Ascending aorta (tissue), 2 donors: ENCODE measurements at regions not wholly inside any gene's neighbourhood (a gene's known extent, or its start where the extent isn't known, plus 50 kb on each side); places are given as distances from the start of the nearest gene placed in this dataset.

Experiments used
- DNase-seq, 2 donors: peaks; one replicate each; pipeline ENCODE4 v3.0.0-alpha.2; 2019; ENCODE audit warnings: low spot score in 2 of 2
- H3K27ac ChIP-seq, 2 donors: fragments of 200-600 bp; sonication (generic); one replicate each; pipeline ENCODE4 v1.5.1; 2016 to 2017; ENCODE audit warnings: mild to moderate bottlenecking in 1 of 2
- H3K27me3 ChIP-seq: fragments of 200-600 bp; sonication (generic); one replicate; pipeline ENCODE4 v1.5.1; 2017
- H3K36me3 ChIP-seq, 2 donors: fragments of 200-600 bp; sonication (generic); one replicate each; pipeline ENCODE4 v1.5.1; 2016
- H3K4me1 ChIP-seq, 2 donors: fragments of 200-600 bp; sonication (generic); one replicate each; pipeline ENCODE4 v1.5.1; 2016 to 2017; ENCODE audit warnings: mild to moderate bottlenecking in 1 of 2
- H3K4me3 ChIP-seq, 2 donors: fragments of 200-600 bp; sonication (generic); one replicate each; pipeline ENCODE4 v1.5.1; 2016 to 2017; ENCODE audit warnings: mild to moderate bottlenecking in 1 of 2
- H3K9me3 ChIP-seq, 2 donors: fragments of 200-600 bp; sonication (generic); one replicate each; pipeline ENCODE4 v1.5.1; 2016
- intact Hi-C: fragments of 100-400 bp; cut with DNase I; formaldehyde crosslinking; loops from one replicate; pipeline ENCODE4 v1.15.1; 2023
- TF ChIP-seq, protein P1 (sequence below), 3 experiments: fragments of 200-600 bp in 2 of 3; fragments of 450-650 bp in 1 of 3; sonication (generic) in 2 of 3; IDR thresholded peaks; one replicate each; pipeline ENCODE4 v1.5.1; 2016 to 2019; ENCODE audit warnings: antibody characterized with exemption in 3 of 3, mild to moderate bottlenecking in 1 of 3, moderate library complexity in 1 of 3

DNA sequence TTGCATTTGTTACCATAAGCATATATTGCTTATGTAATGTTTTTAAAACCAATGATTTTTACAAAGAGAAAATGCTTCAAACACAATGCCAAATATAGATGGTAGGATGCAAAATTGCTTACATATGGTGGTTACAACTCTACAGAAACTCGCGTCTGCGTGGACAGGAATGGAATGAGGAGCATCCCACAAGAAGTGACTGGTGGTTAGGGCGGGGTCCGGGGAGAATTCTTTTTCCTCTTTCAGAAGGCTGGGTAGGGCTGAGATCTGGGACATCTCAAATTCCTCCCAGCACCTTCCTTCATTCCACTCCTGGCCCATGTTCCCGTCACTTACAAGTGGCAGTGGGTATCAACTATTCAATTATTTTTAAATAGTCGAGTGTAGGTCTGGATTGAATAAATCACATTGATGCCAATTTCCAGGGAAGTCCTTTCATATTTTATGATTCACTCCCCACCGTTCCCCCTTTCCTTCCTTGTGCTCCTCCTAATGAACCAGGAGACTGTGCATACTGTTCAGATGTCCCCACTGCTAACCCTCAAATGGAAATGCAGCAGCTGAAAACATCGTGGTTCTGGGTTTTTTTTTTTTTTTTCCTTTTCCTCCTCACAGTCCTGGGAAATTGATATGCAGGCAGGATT, 174.5 kb upstream of the POU3F1 start:
- DNase-seq, result no peak
- Histone ChIP-seq H3K36me3 (no peaks in the 10 kb centered on the region), H3K4me3 (no peak overlapping the region), H3K9me3 (no peaks in the 10 kb centered on the region), H3K4me1 (no peaks in the 10 kb centered on the region), H3K27me3 (no peaks in the 10 kb centered on the region), H3K27ac (no peak overlapping the region)
- TF ChIP-seq, protein P1, sequence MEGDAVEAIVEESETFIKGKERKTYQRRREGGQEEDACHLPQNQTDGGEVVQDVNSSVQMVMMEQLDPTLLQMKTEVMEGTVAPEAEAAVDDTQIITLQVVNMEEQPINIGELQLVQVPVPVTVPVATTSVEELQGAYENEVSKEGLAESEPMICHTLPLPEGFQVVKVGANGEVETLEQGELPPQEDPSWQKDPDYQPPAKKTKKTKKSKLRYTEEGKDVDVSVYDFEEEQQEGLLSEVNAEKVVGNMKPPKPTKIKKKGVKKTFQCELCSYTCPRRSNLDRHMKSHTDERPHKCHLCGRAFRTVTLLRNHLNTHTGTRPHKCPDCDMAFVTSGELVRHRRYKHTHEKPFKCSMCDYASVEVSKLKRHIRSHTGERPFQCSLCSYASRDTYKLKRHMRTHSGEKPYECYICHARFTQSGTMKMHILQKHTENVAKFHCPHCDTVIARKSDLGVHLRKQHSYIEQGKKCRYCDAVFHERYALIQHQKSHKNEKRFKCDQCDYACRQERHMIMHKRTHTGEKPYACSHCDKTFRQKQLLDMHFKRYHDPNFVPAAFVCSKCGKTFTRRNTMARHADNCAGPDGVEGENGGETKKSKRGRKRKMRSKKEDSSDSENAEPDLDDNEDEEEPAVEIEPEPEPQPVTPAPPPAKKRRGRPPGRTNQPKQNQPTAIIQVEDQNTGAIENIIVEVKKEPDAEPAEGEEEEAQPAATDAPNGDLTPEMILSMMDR (IDR thresholded peaks at IDR 0.05), result no peak
- intact Hi-C loops, result no loop called here

DNA sequence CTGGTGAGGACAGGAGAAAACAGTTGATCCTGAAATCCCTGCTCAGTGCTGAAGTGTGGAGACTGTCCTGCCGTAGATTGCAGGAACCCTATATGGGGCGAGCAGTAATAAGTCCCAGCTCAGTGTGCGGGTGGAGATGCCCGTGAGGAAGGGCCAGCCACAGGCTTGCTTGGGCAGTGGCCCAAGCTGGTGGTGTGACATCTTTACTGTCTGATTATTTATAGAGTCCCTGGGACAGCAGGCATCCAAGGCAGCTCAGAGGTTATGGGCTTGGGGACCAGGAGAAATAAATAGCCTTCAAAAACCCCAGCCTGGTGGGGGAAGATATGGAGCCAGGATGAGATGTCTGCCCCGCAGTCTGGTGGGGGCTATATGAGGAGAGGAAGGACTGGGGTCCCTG, 170.7 kb upstream of the POU3F1 start:
- DNase-seq, result no peak
- H3K27me3 ChIP-seq, result no peaks in the 10 kb centered on the region
- H3K4me1 ChIP-seq, result no peaks in the 10 kb centered on the region
- H3K27ac ChIP-seq, result no peak overlapping the region
- no peaks in the 10 kb centered on the region for H3K9me3 ChIP-seq
- TF ChIP-seq, protein P1 (IDR thresholded peaks at IDR 0.05), result no peak
- intact Hi-C loops, result no loop called here
- no peaks in the 10 kb centered on the region for H3K36me3 ChIP-seq
- no peak overlapping the region for H3K4me3 ChIP-seq

DNA sequence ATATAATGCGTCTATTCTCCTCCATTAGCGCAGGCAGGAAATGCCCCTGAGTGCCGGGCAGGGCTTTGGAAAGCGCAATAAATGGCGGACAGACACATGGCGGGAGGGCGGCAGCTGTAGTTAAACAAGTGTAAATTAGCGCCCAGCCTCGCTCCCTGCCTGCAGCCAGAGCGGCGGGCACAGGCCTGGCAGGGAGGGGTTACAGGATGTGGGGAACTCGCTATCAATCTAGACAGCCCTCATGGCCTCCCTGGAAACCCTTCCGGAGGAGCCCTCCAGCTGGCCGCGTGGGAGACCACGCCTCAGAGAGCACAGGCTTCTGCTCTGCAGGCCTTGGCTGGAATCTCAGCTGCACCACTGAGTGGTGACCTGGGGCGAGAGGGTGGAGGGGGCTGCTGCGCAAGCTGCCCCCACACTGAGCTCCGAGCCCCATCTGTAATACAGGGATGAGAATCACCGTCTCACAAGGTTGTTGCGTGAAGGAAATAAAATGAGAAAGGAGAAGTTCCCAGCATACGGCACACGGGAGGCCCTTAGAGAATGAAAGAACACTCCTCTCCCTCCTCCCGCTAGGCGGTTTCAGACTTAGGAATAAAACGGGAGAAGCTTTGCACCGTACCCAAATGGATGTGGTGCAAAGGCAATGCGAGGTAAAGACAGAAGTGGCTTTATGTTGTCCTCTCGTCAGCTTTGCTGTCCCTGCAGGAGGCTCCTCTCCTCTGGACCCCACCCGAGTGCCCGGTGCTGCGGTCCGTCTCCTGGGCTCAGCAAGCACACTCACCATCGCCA, 167.2 kb upstream of the POU3F1 start:
- H3K27ac ChIP-seq, result no peak overlapping the region
- TF ChIP-seq, protein P1 (IDR thresholded peaks at IDR 0.05), result no peak
- H3K27me3 ChIP-seq, result no peaks in the 10 kb centered on the region
- no peaks in the 10 kb centered on the region for H3K4me1 ChIP-seq
- intact Hi-C loops, result no loop called here
- no peak for DNase-seq
- H3K4me3 ChIP-seq, result no peak overlapping the region
- H3K36me3 ChIP-seq, result no peaks in the 10 kb centered on the region
- no peaks in the 10 kb centered on the region for H3K9me3 ChIP-seq

DNA sequence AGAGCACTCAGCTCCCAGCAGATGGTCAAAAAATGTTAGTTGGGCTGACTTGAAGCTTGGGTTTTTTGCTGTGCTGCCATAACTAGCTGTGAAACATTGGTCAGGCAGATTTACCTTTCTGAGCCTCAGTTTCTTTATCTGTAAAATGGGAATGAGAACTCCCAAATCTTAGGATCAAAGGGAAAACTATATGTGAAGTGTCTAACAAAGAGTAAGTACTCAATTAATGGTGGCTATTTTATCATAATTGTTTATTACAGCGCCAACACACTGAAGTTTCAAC, 164.2 kb upstream of the POU3F1 start:
- intact Hi-C loops, result no loop called here
- Histone ChIP-seq H3K4me3 (no peak overlapping the region), H3K9me3 (no peaks in the 10 kb centered on the region), H3K27me3 (no peaks in the 10 kb centered on the region), H3K27ac (no peak overlapping the region), H3K36me3 (no peaks in the 10 kb centered on the region), H3K4me1 (no peaks in the 10 kb centered on the region)
- no peak for DNase-seq
- TF ChIP-seq, protein P1 (IDR thresholded peaks at IDR 0.05), result no peak

DNA sequence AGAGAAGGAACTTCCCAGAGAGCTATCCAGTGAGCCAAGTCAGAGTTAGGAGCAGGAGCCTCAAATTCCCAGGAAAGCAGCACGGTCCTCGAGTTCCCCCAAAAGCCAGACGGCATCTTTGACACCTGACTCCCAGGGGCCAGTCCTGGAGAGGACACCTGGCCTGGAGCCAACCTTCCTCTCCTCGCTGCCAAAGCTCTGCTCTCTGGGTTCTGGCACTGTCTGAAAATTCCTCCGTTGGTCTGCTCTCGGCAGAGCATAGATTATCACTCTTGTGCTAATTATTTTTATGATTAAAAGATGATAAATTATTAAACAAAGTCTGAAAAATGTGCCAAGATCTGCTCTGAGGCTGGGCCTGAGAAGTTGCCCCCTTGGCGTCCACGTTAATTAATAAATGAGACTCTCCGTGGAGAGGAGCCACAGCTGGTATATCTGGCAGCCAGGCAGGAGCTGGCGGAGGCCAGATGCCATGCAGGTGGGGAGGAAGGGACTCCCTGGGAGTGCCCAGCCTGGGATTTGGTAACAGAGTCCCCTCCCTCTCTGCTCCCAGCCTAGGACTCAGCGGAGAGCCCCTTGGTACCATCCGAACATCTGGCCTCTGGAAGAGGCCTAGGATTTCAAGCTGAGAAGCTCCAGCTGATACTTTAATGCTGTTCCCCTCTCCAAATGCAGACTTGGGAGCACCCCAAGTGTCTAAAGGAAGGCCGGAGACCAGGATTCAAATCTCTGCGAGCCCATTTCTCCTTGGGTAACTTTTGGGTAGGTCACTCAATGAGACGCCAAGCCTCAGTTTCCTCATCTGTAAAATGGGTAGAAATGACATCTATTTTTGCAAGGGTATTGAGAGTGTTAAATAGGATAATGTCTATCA, 163.7 kb upstream of the POU3F1 start:
- Histone ChIP-seq H3K36me3 (no peaks in the 10 kb centered on the region), H3K4me3 (no peak overlapping the region), H3K9me3 (no peaks in the 10 kb centered on the region), H3K27ac (no peak overlapping the region), H3K4me1 (no peaks in the 10 kb centered on the region), H3K27me3 (no peaks in the 10 kb centered on the region)
- TF ChIP-seq, protein P1 (IDR thresholded peaks at IDR 0.05), result no peak
- intact Hi-C loops, result no loop called here
- DNase-seq, result no peak
